GM18870 (cell line): ENCODE measurements at regions not wholly inside any gene's neighbourhood (a gene's known extent, or its start where the extent isn't known, plus 50 kb on each side); places are given as distances from the start of the nearest gene placed in this dataset.
"Not testable (repeated sequence)": the region's sequence is repeated elsewhere in the genome, so short reads cannot be mapped to it uniquely, and the experiment has no call there.

Source experiments
- ATAC-seq: cut with Tn5 transposase; IDR thresholded peaks from one replicate; pipeline ENCODE4 v1.9.1; 2021; ENCODE audit warnings: moderate library complexity; ENCODE audit not compliant: unreplicated experiment

GRCh38 chrX:34279866-34280560, 147.9 kb upstream of the FAM47A start:
- no peak for ATAC-seq

GRCh38 chrX:34275699-34276098, 143.6 kb upstream of the FAM47A start:
- ATAC-seq = no peak

DNA sequence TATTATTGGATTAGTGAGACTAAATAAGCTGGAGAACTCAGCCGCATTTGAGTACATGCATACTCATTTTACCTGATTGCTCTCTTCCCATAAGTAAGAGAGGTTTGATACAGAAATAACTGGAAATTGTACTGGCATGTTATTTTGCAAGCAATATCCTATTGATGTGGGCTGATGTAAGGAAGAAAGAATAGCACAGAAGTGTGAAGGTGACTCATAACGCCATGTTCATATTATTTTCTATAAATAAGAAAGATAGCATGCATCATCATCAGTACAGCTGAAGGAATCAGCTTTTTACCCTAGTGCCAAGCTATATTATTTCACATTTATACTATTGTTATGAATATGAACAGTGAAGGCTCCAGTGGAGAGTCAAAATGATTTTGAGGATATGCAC, 138.3 kb upstream of the FAM47A start:
- ATAC-seq = no peak

DNA sequence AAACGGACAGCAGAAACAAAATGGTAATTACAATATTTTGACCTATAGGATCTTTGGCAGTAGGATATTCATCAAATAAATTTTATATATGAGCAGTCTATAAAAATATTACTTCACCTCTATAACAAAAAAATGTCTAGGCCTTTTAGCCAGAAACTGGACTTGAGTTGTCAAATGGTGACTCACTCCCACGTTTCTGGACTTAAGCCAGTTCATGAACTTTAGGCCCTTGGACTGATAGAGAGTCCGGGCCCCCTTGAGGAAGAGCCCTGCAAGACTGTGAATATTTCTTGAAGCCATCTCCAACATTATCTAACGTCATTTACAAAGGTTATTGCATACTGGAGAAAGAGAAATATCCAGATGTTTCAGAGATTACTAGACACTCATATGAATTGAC, 106.8 kb upstream of the FAM47A start:
- ATAC-seq = no peak

DNA sequence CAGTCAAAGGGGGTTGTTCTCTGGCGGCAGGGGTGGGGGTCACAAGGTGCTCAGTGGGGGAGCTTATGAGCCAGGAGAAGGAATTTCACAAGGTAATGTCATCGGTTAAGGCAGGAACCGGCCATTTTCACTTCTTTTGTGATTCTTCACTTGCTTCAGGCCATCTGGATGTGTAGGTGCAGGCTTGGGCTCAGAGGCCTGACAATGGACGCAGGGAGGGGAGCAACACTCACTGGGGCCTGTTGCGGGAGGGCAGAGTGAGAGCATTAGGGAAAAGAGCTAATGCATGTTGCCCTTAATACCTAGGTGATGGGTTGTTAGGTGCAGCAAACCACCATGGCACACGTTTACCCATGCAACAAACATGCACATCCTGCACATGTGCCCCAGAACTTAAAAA, 98.0 kb upstream of the FAM47A start:
- not testable (repeated sequence) for ATAC-seq

GRCh38 chrX:34227804-34228203, 95.7 kb upstream of the FAM47A start:
- no peak for ATAC-seq

DNA sequence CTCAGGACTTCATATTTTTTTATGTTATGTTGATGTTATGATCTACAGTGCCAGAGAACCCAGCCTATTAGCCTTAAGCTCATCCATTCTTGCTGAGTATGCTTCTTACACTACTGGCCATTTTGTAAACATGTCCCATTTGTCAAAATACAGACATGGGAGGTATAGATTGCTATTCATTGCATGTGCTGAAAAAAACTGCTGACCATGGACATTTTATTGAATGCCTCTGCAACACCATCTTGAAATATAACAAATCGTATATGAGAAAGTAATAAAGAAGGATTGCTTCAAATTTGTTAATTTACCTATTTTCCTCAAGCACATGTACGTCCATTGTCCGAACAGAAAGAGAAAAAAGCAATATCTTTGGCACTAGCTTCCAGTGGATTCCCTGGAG, 91.5 kb upstream of the FAM47A start:
- no peak for ATAC-seq

DNA sequence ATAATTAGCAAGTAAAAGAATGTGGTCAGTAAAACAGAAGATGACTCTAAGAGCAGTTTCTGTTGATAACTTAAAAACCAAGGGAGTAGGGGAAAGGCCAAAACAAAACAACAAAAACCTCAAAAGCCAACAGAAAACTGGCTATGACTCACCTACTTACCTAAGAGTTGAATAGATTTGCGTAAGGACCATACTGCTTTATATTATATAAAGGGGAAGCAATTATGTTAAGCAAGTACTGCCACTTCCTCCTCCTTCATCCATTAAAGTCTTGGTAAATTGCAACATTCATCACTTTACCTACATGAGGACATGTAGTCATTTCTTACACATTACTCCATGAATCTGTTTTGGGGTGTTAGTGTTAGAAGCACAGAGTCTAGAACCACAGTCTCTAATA, 85.9 kb upstream of the FAM47A start:
- no peak for ATAC-seq

- ATAC-seq = no peak
Measured at GRCh38 chrX:34197946-34198345, 65.8 kb upstream of the FAM47A start.
